Spinal cord (tissue), 10 donors: ENCODE measurements at regions not wholly inside any gene's neighbourhood (a gene's known extent, or its start where the extent isn't known, plus 50 kb on each side); places are given as distances from the start of the nearest gene placed in this dataset. TPM values are rescaled to one million over a fixed set of nuclear protein-coding genes. Genes with fewer than 3 reads are reported as not detected.

ENCODE experiments used
- DNase-seq, 6 donors: peaks; one replicate each; pipeline versions ENCODE4 v3.0.0 to v3.0.0-alpha.2; 2013 to 2015; ENCODE audit warnings: low spot score in 6 of 6, low read depth in 4 of 6
- H3K27ac ChIP-seq: one replicate; pipeline ENCODE4 v1.5.1; 2013; ENCODE audit warnings: low read depth, low read length, control low read depth
- H3K27me3 ChIP-seq: one replicate; pipeline ENCODE4 v1.6.1; 2013; ENCODE audit warnings: low read length; ENCODE audit not compliant: control insufficient read depth, insufficient read depth
- H3K36me3 ChIP-seq: one replicate; pipeline ENCODE4 v1.6.1; 2013; ENCODE audit warnings: low read length; ENCODE audit not compliant: control insufficient read depth, insufficient read depth
- H3K4me1 ChIP-seq: one replicate; pipeline ENCODE4 v1.6.1; 2013; ENCODE audit warnings: low read length; ENCODE audit not compliant: control insufficient read depth, insufficient read depth
- H3K4me3 ChIP-seq: one replicate; pipeline ENCODE4 v1.5.1; 2013; ENCODE audit warnings: low read depth, low read length, control low read depth
- H3K9me3 ChIP-seq: one replicate; pipeline ENCODE4 v1.6.1; 2013; ENCODE audit warnings: low read length; ENCODE audit not compliant: control insufficient read depth, insufficient read depth
- WGBS: methylation state at CpG from one replicate; pipeline ENCODE4 v1.1.5; 2013; ENCODE audit warnings: missing lambda C conversion rate; ENCODE audit not compliant: insufficient coverage; 5-methylcytosine and 5-hydroxymethylcytosine counted together
- small RNA-seq: library from RNA; depleted of rRNA; stranded (forward); fragments of <200 nt; gene quantifications from one replicate; pipeline ENCODE3, GENCODE V24; 2014; ENCODE audit warnings: low replicate concordance
- donor health status: healthy.

- no peak for DNase-seq
- no peaks in the 10 kb centered on the region for H3K9me3 ChIP-seq
- no peaks in the 10 kb centered on the region for H3K36me3 ChIP-seq
- H3K4me3 ChIP-seq, result no peak overlapping the region
- no CpG with 5 or more reads among the region's 3 CpGs for WGBS
- no peaks in the 10 kb centered on the region for H3K4me1 ChIP-seq
- H3K27ac ChIP-seq, result no peak overlapping the region
- no peaks in the 10 kb centered on the region for H3K27me3 ChIP-seq
These were observed 74.7 kb upstream of the PTPRM start for GRCh38 chr18:7492385-7492784.

DNA sequence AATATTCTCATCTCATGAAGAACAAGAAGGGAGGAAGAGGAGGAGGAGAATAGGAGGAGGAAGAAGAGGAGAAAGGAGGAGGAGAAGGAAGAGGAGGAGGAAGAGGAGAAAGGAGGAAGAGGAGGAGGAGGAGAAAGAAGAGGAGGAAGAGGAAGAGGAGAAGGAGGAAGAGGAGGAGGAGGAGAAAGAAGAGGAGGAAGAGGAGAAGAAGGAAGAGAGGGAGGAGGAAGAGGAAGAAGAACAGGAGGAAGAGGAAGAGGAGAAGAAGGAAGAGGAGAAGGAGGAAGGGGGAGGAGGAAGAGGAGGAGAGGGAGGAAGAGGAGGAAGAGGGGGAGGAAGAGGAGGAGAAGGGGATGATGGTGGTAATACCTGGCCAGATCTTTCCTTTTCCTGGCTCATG is 70.0 kb upstream of the PTPRM start:
- no peak overlapping the region for H3K27ac ChIP-seq
- H3K4me3 ChIP-seq, result no peak overlapping the region
- H3K36me3 ChIP-seq, result no peaks in the 10 kb centered on the region
- no peaks in the 10 kb centered on the region for H3K4me1 ChIP-seq
- no peaks in the 10 kb centered on the region for H3K27me3 ChIP-seq
- DNase-seq, result no peak
- no peaks in the 10 kb centered on the region for H3K9me3 ChIP-seq

- Histone ChIP-seq H3K27ac (no peak overlapping the region), H3K27me3 (no peaks in the 10 kb centered on the region), H3K4me3 (no peak overlapping the region), H3K36me3 (no peaks in the 10 kb centered on the region), H3K9me3 (no peaks in the 10 kb centered on the region), H3K4me1 (peaks cover 6% of the 10 kb centered on the region)
- 100% methylated on average over 3 of the region's 4 CpGs for WGBS
- DNase-seq, result no peak
These were observed 56.0 kb upstream of the PTPRM start for GRCh38 chr18:7511106-7511505.

GRCh38 chr18:7512348-7512747 is 54.8 kb upstream of the PTPRM start:
- 17% methylated on average over 4 of the region's 5 CpGs for WGBS
- no peaks in the 10 kb centered on the region for H3K36me3 ChIP-seq
- no peak overlapping the region for H3K4me3 ChIP-seq
- H3K27me3 ChIP-seq, result no peaks in the 10 kb centered on the region
- H3K27ac ChIP-seq, result no peak overlapping the region
- H3K9me3 ChIP-seq, result no peaks in the 10 kb centered on the region
- H3K4me1 ChIP-seq, result peaks cover 6% of the 10 kb centered on the region
- peak in 4 of 6 donors; percentile 21 to 70 (median 42) for DNase-seq

DNA sequence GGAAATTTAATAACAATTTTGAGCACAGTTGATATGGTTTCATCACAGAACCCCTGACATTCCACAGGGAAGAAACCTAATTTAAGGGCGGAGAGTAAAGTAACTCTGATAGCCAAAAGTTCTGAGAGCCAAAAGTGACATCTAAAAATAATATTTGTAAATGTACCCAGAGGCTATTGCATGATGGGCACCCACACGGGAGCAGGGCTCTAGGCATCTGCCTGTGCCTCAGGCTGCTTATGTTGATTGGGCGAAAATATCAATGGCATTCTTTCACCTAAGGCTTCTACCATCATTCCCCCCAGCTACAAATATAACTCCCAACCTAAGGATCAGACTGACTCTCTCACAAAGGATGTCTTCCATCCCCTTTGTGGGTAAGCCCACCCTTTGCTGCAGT is 54.1 kb upstream of the PTPRM start:
- no peak overlapping the region for H3K27ac ChIP-seq
- no peaks in the 10 kb centered on the region for H3K27me3 ChIP-seq
- H3K4me1 ChIP-seq, result peaks cover 6% of the 10 kb centered on the region
- no peaks in the 10 kb centered on the region for H3K36me3 ChIP-seq
- WGBS, result 100% methylated on average over 1 of the region's 3 CpGs
- no peak for DNase-seq
- no peak overlapping the region for H3K4me3 ChIP-seq
- no peaks in the 10 kb centered on the region for H3K9me3 ChIP-seq

- Histone ChIP-seq H3K27me3 (no peaks in the 10 kb centered on the region), H3K36me3 (no peaks in the 10 kb centered on the region), H3K9me3 (no peaks in the 10 kb centered on the region), H3K27ac (no peak overlapping the region), H3K4me3 (no peak overlapping the region), H3K4me1 (peaks cover 6% of the 10 kb centered on the region)
- DNase-seq, result no peak
- 85% methylated on average over 7 of the region's 11 CpGs for WGBS
These were observed 52.2 kb upstream of the PTPRM start for GRCh38 chr18:7514796-7515440.

DNA sequence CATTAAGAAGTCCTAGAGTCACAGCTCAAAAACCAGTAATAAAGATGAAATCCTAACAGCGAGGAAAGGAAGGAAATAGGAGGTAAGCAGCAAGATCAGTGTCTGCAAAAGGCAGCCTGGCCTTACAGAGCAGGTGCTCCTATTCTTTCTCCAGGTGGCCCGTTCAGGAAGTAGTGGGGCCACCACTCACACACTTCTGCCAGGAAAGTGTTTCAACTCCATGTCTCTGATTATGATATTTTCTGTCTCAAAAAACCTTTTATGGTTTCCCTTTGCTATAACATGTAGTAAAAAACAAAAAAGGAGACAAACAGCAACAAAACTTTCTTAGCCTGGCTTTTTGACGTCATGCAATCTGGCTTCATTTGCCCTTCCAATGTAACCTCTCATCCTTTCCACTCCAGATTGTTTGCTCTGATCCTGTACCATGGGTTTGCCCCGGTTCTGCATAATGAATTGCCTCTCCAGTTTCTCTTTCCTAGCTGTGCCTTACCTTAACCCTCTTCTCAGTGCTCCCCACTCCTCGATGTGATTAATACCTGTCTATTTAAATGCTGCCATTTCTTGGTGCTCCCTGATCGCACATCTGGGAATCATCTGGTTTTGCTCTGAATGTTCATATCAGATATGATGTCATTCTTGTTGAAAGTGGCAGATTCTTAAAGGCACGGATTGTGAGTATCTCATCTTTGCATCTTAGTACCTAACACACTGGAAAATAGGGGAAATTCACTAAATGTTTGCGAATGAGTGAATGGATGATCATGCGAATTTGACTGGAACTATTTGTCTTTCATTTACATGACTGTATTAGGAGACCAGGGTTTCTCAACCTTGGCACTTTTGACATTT is 50.6 kb upstream of the PTPRM start:
- 84% methylated on average over 4 of the region's 9 CpGs for WGBS
- no peaks in the 10 kb centered on the region for H3K36me3 ChIP-seq

More for the DNA sequence above, 50.6 kb upstream of the PTPRM start:
- Histone ChIP-seq H3K27me3 (no peaks in the 10 kb centered on the region), H3K4me1 (peaks cover 6% of the 10 kb centered on the region), H3K9me3 (no peaks in the 10 kb centered on the region), H3K4me3 (no peak overlapping the region), H3K27ac (no peak overlapping the region)
- DNase-seq, result no peak

Small RNA genes in the stretch of these regions (small RNA-seq; reads per million reads assigned to genes)
- gene RF00554, result not detected
